NCI-H774 (cell line): ENCODE measurements at regions not wholly inside any gene's neighbourhood (a gene's known extent, or its start where the extent isn't known, plus 50 kb on each side); places are given as distances from the start of the nearest gene placed in this dataset.
"Not testable (repeated sequence)": the region's sequence is repeated elsewhere in the genome, so short reads cannot be mapped to it uniquely, and the experiment has no call there.

ENCODE experiments used
- DNase-seq: peaks from one replicate; lab custom pipeline; 2025; lab: John Stamatoyannopoulos, UW

- no peak for DNase-seq
Observed at GRCh38 chr2:41314511-41315070, 733.2 kb upstream of the PKDCC start.

DNA sequence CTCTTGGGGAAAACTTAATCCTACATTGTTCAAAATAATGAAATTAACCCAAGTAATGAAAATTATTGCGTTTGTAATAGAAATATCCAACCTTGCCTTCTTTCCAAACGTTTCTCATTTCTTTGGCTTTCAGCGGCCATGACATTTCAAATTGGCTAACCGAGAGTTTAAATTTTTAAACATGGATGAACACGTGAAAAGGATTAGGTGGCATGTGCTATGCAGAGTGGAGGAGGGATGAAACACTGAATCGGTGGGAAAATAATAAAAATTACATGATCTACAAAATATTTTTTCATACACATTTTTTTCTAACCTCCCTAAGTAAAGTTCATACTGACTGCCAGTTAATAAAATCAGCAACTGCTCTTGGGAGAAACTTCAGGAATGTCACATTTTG is 728.4 kb upstream of the PKDCC start:
- DNase-seq = no peak

DNA sequence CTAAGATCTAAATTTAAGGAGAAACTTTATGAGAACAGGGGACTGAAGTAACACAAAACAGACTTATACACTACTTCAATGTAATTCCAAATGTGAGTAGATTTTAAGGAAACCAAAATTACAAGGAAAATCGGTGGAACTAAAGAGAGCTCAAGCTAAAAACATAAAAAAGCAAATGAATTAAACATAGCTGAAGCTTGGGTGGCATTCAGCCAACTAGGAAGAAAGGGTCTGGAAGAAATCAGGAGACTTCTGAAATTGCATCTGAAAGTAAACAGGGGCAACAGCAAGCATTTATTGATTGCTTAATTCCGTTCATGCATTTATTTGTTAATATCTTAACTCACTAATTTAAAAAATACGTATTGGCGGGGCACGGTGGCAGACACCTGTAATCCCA is 727.3 kb upstream of the PKDCC start:
- no peak for DNase-seq

- DNase-seq = no peak
Observed at GRCh38 chr2:41321351-41321750, 726.5 kb upstream of the PKDCC start.

DNA sequence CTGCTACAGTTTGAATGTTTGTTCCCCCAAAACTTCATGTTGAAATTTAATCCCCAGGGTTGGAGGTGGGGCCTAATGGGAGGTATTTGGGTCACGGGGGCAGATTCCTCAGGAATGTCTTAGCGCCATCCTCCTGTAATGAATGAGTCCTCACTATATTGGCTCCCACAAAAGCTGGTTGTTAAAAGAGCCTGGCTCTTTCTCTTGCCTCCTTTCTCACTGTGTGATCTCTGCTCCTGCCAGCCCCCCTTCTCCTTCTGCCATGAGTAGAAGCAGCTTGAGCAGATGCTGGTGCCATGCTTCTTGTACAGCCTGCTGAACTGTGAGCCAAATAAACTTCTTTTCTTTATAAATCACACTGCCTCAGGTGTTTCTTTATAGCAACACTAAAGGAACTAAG is 721.0 kb upstream of the PKDCC start:
- DNase-seq = no peak

GRCh38 chr2:41329040-41329439 is 718.8 kb upstream of the PKDCC start:
- no peak for DNase-seq

GRCh38 chr2:41334159-41334558 is 713.7 kb upstream of the PKDCC start:
- DNase-seq = no peak

DNA sequence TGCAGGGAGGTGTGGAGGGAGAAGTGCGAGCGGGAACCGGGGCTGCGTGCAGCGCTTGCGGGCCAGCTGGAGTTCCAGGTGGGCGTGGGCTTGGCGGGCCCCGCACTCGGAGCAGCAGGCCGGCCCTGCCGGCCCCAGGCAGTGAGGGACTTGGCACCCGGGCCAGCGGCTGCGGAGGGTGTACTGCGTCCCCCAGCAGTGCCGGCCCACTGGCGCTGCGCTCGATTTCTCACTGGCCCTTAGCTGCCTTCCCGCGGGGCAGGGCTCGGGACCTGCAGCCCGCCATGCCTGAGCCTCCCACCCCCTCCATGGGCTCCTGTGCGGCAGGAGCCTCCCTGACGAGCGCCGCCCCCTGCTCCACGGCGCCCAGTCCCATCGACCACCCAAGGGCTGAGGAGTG is 712.2 kb upstream of the PKDCC start:
- DNase-seq = not testable (repeated sequence)

GRCh38 chr2:41337956-41338355 is 709.9 kb upstream of the PKDCC start:
- DNase-seq = no peak

- no peak for DNase-seq
Observed at GRCh38 chr2:41344529-41344928, 703.3 kb upstream of the PKDCC start.

- no peak for DNase-seq
Observed at GRCh38 chr2:41353060-41353459, 694.8 kb upstream of the PKDCC start.

DNA sequence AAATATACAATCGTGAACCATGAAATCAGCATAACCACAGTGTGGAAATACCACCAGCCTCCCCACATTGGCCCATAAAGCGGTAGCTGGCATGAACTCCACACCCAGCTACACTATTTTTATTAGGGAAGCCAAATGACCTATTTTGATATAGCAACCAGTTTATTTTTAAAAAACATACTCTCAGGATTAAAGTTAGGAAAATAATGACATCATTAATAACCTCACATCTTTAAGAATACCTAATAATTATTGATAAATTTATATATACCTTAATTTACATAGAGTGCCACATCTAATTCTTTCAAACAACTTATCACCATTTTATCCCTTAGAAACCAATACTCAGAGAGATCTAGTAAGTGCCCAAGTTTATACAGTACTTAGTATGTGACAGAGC is 692.0 kb upstream of the PKDCC start:
- no peak for DNase-seq

DNA sequence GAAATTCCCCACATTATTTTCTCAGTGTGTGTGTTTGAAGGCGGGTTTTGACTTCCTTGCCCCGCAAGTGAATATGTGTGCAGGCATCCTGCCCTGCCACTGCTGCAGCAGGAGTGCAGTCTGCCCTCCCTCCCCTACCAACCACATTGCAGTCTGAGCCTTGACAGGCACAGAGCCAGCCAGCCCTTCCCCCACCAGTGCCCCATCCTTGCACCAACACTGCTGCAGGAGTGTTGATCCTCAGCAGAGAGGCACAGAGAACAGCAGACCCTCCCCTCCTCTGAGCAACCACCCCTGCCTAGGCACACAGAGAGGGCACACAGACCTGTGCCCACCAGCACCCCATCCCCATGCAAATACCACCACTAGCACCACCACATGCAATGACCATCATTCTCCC is 683.0 kb upstream of the PKDCC start:
- no peak for DNase-seq

GRCh38 chr2:41375901-41376300 is 671.9 kb upstream of the PKDCC start:
- no peak for DNase-seq

DNA sequence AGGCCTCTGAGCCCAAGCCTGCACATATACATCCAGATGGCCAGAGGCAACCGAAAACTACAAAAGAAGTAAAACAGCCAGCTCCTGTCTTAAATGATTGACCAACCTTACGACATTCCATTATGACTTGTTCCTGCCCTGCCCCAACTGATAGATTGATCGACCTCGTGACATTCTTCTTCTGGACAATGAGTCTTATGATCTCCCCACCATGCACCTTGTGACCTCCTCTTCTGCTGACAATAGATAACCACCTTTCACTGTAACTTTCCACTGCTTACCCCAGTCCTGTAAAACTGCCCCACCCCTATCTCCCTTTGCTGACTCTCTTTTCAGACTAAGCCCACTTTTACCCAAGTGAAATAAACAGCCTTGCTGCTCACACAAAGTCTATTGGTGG is 670.0 kb upstream of the PKDCC start:
- no peak for DNase-seq

GRCh38 chr2:41378420-41378819 is 669.4 kb upstream of the PKDCC start:
- no peak for DNase-seq

DNA sequence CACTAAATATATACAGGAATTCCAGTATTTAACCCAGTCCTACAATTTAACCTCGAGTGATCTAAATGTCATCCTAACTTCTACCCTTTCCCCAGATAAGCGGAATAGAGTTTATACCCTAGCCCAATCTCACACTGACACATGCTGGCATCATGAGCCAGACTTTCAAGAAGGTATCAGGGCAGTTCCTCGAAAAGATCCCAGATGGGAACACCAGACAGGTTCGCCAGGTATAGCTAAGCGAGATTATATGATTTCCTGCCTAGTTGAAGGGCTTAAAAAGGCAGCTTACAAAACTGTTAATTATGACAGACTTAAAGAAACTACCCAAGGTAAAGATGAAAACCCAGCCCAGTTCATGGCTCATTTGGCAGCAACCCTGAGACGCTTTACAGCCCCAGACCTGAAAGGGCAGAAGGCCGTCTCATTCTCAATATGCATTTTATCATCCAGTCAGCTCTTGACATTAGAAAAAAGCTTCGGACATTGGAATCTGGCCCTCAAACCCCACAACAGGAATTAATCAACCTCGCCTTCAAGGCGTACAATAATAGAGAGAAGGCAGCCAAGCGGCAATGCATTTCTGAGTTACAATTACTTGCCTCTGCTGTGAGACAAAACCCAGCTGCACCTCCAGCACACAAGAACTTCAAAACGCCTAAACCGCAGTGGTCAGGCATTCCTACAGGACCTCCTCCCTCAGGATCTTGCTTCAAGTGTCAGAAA is 668.2 kb upstream of the PKDCC start:
- no peak for DNase-seq

GRCh38 chr2:41381701-41382100 is 666.1 kb upstream of the PKDCC start:
- DNase-seq = no peak

- DNase-seq = no peak
Observed at GRCh38 chr2:41387519-41387918, 660.3 kb upstream of the PKDCC start.

GRCh38 chr2:41393621-41394020 is 654.2 kb upstream of the PKDCC start:
- DNase-seq = no peak

GRCh38 chr2:41394541-41394940 is 653.3 kb upstream of the PKDCC start:
- no peak for DNase-seq

DNA sequence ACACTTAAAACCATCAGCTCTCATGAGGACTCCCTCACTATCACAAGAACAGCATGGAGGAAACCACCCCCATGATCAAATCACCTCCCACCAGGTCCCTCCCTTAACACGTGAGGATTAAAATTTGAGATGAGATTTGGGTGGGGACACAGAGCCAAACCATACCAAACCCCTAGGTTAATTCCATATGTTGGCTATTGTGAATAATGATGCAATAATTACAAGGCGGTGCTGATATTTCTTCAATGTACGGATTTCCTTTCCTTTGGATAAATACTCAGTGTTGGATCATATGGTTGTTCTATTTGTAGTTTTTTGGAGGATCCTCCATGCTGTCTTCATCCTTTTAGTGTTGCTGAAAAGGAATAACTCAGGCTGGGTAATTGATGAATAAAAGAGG is 652.1 kb upstream of the PKDCC start:
- DNase-seq = no peak

DNA sequence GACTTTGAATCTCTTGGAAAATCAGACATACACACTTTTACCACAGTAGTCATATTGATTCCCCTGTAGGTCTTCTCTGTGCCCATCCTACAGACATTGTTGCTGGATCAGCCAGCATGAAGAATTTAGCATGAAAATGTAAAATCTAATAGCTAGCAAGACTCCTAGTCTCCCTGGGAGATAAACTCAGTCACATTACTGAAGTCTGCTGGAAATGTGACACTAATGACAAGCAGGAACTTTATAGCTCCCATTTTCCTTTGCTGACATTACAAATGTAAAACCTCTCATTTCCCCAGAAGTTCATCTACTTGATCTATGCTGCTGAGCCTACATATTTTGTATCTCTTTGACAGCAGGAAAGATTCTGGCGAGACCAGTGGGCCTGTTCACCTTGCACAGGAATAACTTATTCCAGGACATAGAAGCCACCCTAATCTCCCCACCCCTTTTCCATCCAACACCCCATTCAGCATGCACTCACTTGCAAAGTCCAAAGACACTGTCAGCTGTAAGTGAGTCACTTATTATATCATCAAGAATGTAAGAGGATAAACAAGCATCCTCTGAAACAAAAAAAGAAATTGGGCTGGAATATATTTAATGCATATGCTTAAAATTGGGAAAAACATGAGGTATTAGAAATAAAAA is 648.3 kb upstream of the PKDCC start:
- DNase-seq = no peak
